ENCODE measurements at regions not wholly inside any gene's neighbourhood (a gene's known extent, or its start where the extent isn't known, plus 50 kb on each side); places are given as distances from the start of the nearest gene placed in this dataset.

GRCh38 chr9:99352826-99353225 lies 130.7 kb downstream of the SEC61B start:
- Histone ChIP-seq H3K4me3 (no peak overlapping the region), H3K4me2 (ENCODE audit: insufficient read depth, low read length) (no peak overlapping the region), H3K9me3 (replicated peaks; ENCODE audit: control insufficient read depth, insufficient read depth, low read depth, low read length) (no peaks in the 10 kb centered on the region), H3K9me1 (ENCODE audit: control insufficient read depth, insufficient read depth, low read length) (no peaks in the 10 kb centered on the region), H3K27ac (ENCODE audit: extremely low read depth, low read depth, low read length) (no peak overlapping the region), H3K4me1 (replicated peaks in 1 of 2; ENCODE audit: control insufficient read depth in 2 of 2, insufficient read depth in 2 of 2, low read length in 2 of 2) (no peaks in the 10 kb centered on the region), H3K27me3 (ENCODE audit: control insufficient read depth in 2 of 2, insufficient read depth in 2 of 2, low read length in 2 of 2) (peaks cover 3 to 26% of the 10 kb centered on the region in 2 experiments), H4K20me1 (replicated peaks; ENCODE audit: control insufficient read depth, insufficient read depth, low read length) (no peaks in the 10 kb centered on the region), H3K36me3 (ENCODE audit: control insufficient read depth, insufficient read depth, low read length) (no peaks in the 10 kb centered on the region), H3K79me2 (ENCODE audit: control insufficient read depth, insufficient read depth, low read length) (no peaks in the 10 kb centered on the region), H3K9ac (ENCODE audit: insufficient read depth in 1 of 2, low read depth in 2 of 2, low read length in 2 of 2) (no peak overlapping the region), H2AFZ (ENCODE audit: low read depth, low read length) (no peak overlapping the region)
- ChIA-PET POLR2A (no interaction called here), CTCF (ENCODE audit: low intra/inter-chr PET ratio) (no interaction called here)
- ATAC-seq (no peak), FAIRE-seq (no peak), DNase-seq (ENCODE audit: extremely low read depth in 1 of 4, low spot score in 3 of 4) (no peak)
- in situ Hi-C loops (cut with MboI) = no loop called here
- BruUV-seq (replicated peaks) = no TSS peak
- intact Hi-C loops (cut with micrococcal nuclease) = no loop called here
- TF ChIP-seq NFIC (IDR thresholded peaks at IDR 0.05) = no peak
- no peak for TF ChIP-seq THRB (CRISPR knock-in tag; conservative IDR thresholded peaks at IDR 0.05)
- 0% methylated on average over 4 of the region's 4 CpGs for WGBS (ENCODE audit: insufficient coverage, low coverage, missing lambda C conversion rate)

DNA sequence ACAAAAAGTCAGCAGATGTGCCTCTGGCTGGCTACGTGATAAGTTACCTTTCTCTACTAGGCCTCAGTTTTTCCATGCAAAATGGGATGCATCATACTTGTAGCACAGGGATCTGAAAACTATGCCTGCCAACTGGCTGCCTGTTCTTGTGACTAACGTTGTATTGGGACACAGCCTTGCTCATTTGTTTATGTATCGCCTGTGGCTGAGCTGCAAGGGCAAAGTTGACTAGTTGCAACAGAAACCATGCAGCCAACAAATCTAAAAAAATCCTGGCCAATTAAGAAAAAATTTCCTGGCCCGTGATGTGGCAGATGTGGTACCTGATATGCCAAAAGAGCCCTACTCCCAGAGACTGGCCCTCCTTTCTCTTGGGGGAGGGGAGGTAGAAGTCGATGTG lies 131.3 kb downstream of the SEC61B start:
- Histone ChIP-seq H3K4me1 (replicated peaks in 1 of 2; ENCODE audit: control insufficient read depth in 2 of 2, insufficient read depth in 2 of 2, low read length in 2 of 2) (no peaks in the 10 kb centered on the region), H3K9ac (ENCODE audit: insufficient read depth in 1 of 2, low read depth in 2 of 2, low read length in 2 of 2) (no peak overlapping the region), H3K9me3 (replicated peaks; ENCODE audit: control insufficient read depth, insufficient read depth, low read depth, low read length) (no peaks in the 10 kb centered on the region), H3K4me3 (no peak overlapping the region), H3K27ac (ENCODE audit: extremely low read depth, low read depth, low read length) (no peak overlapping the region), H3K9me1 (ENCODE audit: control insufficient read depth, insufficient read depth, low read length) (no peaks in the 10 kb centered on the region), H4K20me1 (replicated peaks; ENCODE audit: control insufficient read depth, insufficient read depth, low read length) (no peaks in the 10 kb centered on the region), H3K79me2 (ENCODE audit: control insufficient read depth, insufficient read depth, low read length) (no peaks in the 10 kb centered on the region), H2AFZ (ENCODE audit: low read depth, low read length) (no peak overlapping the region), H3K36me3 (ENCODE audit: control insufficient read depth, insufficient read depth, low read length) (no peaks in the 10 kb centered on the region), H3K27me3 (ENCODE audit: control insufficient read depth in 2 of 2, insufficient read depth in 2 of 2, low read length in 2 of 2) (peaks cover 3 to 27% of the 10 kb centered on the region in 2 experiments), H3K4me2 (ENCODE audit: insufficient read depth, low read length) (no peak overlapping the region)
- WGBS (ENCODE audit: insufficient coverage, low coverage, missing lambda C conversion rate) = 2% methylated on average over 5 of the region's 5 CpGs
- in situ Hi-C loops (cut with MboI) = no loop called here
- ChIA-PET CTCF (ENCODE audit: low intra/inter-chr PET ratio) (no interaction called here), POLR2A (no interaction called here)
- no peak for TF ChIP-seq CREM (IDR thresholded peaks at IDR 0.05; ENCODE audit: low read depth)
- no peak for TF ChIP-seq THRAP3 (IDR thresholded peaks at IDR 0.05; ENCODE audit: borderline replicate concordance)
- no peak for TF ChIP-seq ZNF134 (CRISPR knock-in tag; conservative IDR thresholded peaks at IDR 0.05)
- TF ChIP-seq, protein P1, sequence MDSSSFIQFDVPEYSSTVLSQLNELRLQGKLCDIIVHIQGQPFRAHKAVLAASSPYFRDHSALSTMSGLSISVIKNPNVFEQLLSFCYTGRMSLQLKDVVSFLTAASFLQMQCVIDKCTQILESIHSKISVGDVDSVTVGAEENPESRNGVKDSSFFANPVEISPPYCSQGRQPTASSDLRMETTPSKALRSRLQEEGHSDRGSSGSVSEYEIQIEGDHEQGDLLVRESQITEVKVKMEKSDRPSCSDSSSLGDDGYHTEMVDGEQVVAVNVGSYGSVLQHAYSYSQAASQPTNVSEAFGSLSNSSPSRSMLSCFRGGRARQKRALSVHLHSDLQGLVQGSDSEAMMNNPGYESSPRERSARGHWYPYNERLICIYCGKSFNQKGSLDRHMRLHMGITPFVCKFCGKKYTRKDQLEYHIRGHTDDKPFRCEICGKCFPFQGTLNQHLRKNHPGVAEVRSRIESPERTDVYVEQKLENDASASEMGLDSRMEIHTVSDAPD (CRISPR knock-in tag; IDR thresholded peaks at IDR 0.05) = no peak
- TF ChIP-seq, protein P2, sequence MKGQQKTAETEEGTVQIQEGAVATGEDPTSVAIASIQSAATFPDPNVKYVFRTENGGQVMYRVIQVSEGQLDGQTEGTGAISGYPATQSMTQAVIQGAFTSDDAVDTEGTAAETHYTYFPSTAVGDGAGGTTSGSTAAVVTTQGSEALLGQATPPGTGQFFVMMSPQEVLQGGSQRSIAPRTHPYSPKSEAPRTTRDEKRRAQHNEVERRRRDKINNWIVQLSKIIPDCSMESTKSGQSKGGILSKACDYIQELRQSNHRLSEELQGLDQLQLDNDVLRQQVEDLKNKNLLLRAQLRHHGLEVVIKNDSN (CRISPR knock-in tag; IDR thresholded peaks at IDR 0.05) = no peak
- no peak for TF ChIP-seq CAMTA2 (CRISPR knock-in tag; conservative IDR thresholded peaks at IDR 0.05)
- no peak for TF ChIP-seq DNMT1 (IDR thresholded peaks at IDR 0.05)
- TF ChIP-seq MLLT1 (IDR thresholded peaks at IDR 0.05) = no peak
- TF ChIP-seq SPI1 (IDR thresholded peaks at IDR 0.05; ENCODE audit: borderline replicate concordance, low read depth, low read length) = no peak
- ATAC-seq = no peak
- no peak for DNase-seq (ENCODE audit: extremely low read depth in 1 of 4, low spot score in 3 of 4)
- FAIRE-seq = no peak
- no TSS peak for BruUV-seq (replicated peaks)
- intact Hi-C loops (cut with micrococcal nuclease) = no loop called here
